Peyer's patch (tissue), 4 donors: ENCODE measurements at regions not wholly inside any gene's neighbourhood (a gene's known extent, or its start where the extent isn't known, plus 50 kb on each side); places are given as distances from the start of the nearest gene placed in this dataset.

Experiments
- CTCF ChIP-seq, 6 experiments: fragments of 450-650 bp in 4 of 6; fragments of 200-600 bp in 2 of 6; sonication (generic) in 1 of 6; IDR thresholded peaks; one replicate each; pipeline ENCODE4 v1.5.1; 2017 to 2019; ENCODE audit warnings: antibody characterized with exemption in 6 of 6, mild to moderate bottlenecking in 3 of 6, moderate library complexity in 1 of 6
- POLR2A ChIP-seq, 2 donors: fragments of 450-650 bp; IDR thresholded peaks; one replicate each; pipeline ENCODE4 v1.5.1; 2017; ENCODE audit warnings: antibody characterized with exemption in 2 of 2, mild to moderate bottlenecking in 2 of 2, moderate library complexity in 2 of 2

GRCh38 chrX:6449946-6450345, 85.0 kb downstream of the VCX3A start:
- TF ChIP-seq CTCF (IDR thresholded peaks at IDR 0.05): no peak
- TF ChIP-seq POLR2A (IDR thresholded peaks at IDR 0.05): no peak
